Thoracic aorta (tissue), 2 donors: ENCODE measurements at regions not wholly inside any gene's neighbourhood (a gene's known extent, or its start where the extent isn't known, plus 50 kb on each side); places are given as distances from the start of the nearest gene placed in this dataset.

ENCODE experiments used
- ATAC-seq: fragments of 150-250 bp; one replicate; pipeline ENCODE4 v1.8.0; 2017; ENCODE audit warnings: low read depth; ENCODE audit not compliant: insufficient number of reproducible peaks, low FRiP score
- DNase-seq: peaks from one replicate; pipeline ENCODE4 v3.0.0-alpha.2; 2020; ENCODE audit warnings: low spot score
- H3K27ac ChIP-seq, 2 donors: fragments of 200-600 bp; sonication (generic); 1 replicate in 1 of 2; 2 replicates in 1 of 2; pipeline ENCODE4 v1.5.1; 2016; ENCODE audit warnings: mild to moderate bottlenecking in 2 of 2, moderate library complexity in 2 of 2
- H3K27me3 ChIP-seq: fragments of 200-600 bp; sonication (generic); replicated peaks from 2 replicates; pipeline ENCODE4 v1.6.0; 2016; ENCODE audit warnings: mild to moderate bottlenecking; ENCODE audit not compliant: insufficient read depth
- H3K36me3 ChIP-seq: fragments of 200-600 bp; sonication (generic); one replicate; pipeline ENCODE4 v1.5.1; 2016
- H3K4me1 ChIP-seq, 2 donors: fragments of 200-600 bp; sonication (generic); 1 replicate in 1 of 2; 2 replicates in 1 of 2; pipeline versions ENCODE4 v1.5.1 to v1.6.0; 2016; ENCODE audit warnings: low read depth in 2 of 2, mild to moderate bottlenecking in 1 of 2; ENCODE audit not compliant: control insufficient read depth in 1 of 2
- H3K4me3 ChIP-seq: fragments of 200-600 bp; sonication (generic); 2 replicates; pipeline ENCODE4 v1.5.1; 2016; ENCODE audit warnings: mild to moderate bottlenecking
- H3K9me3 ChIP-seq: fragments of 200-600 bp; sonication (generic); 2 replicates; pipeline ENCODE4 v1.5.1; 2016
- TF ChIP-seq, protein P1 (sequence below): fragments of 200-600 bp; sonication (generic); IDR thresholded peaks from one replicate; pipeline ENCODE4 v1.5.1; 2019; ENCODE audit warnings: antibody characterized with exemption

DNA sequence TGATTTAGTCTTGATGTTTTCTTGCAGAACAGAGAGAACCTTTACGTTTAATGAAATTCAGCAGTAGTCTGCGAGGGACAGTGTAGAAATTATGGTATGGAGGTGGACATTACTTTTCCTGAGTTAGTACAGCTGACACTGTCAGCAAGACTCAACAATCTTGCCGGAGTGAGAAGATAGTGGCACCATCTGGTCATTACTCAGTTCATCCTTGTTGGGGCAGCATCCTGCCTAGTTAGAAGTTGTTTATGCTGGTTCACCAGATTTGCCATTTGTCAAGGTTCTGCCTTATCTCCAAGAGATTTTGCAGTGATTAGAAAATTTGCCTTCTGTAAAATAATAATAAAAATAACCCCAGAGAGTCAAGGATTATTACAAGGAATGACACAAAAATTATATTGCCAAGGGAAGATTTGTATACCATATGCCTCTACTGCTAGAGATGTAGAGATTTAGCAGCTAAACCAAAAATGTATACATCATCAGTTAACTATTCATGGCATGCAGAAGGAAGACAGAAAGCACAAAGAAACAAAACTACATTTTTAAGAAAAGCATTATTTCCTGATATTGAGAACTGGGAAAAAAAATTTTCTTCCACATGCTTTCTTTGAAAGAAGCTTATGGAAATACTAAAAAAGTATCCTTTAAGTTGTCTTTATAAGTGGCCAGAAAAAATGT, 1967.4 kb downstream of the NCAM2 start:
- ATAC-seq: no peak
- H3K4me1 ChIP-seq: no peaks in the 10 kb centered on the region
- no peaks in the 10 kb centered on the region for H3K27me3 ChIP-seq
- TF ChIP-seq, protein P1, sequence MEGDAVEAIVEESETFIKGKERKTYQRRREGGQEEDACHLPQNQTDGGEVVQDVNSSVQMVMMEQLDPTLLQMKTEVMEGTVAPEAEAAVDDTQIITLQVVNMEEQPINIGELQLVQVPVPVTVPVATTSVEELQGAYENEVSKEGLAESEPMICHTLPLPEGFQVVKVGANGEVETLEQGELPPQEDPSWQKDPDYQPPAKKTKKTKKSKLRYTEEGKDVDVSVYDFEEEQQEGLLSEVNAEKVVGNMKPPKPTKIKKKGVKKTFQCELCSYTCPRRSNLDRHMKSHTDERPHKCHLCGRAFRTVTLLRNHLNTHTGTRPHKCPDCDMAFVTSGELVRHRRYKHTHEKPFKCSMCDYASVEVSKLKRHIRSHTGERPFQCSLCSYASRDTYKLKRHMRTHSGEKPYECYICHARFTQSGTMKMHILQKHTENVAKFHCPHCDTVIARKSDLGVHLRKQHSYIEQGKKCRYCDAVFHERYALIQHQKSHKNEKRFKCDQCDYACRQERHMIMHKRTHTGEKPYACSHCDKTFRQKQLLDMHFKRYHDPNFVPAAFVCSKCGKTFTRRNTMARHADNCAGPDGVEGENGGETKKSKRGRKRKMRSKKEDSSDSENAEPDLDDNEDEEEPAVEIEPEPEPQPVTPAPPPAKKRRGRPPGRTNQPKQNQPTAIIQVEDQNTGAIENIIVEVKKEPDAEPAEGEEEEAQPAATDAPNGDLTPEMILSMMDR: no peak
- no peaks in the 10 kb centered on the region for H3K36me3 ChIP-seq
- no peak for DNase-seq
- H3K9me3 ChIP-seq: no peaks in the 10 kb centered on the region
- no peak overlapping the region for H3K4me3 ChIP-seq
- no peak overlapping the region for H3K27ac ChIP-seq

DNA sequence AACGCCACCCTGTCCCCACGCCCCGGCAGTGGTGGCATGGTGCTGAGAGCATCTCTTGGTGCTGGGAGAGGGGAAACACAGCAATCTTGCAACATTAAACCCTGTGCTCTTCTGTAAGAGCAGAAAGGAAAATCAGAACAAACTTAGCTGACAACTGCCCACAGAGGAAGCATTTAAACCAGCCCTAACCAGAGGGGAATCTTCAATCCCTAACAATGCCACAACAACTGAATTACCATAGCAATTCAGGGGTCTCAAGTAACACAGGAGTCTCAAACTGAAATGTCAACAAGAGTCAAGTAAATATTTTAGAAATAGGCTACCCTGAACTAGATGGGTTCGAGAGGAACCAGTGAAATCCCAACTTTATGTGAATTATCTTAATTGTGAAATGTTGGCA, 1983.6 kb downstream of the NCAM2 start:
- H3K9me3 ChIP-seq: no peaks in the 10 kb centered on the region
- no peaks in the 10 kb centered on the region for H3K36me3 ChIP-seq
- TF ChIP-seq, protein P1: no peak
- no peaks in the 10 kb centered on the region for H3K27me3 ChIP-seq
- no peak for ATAC-seq
- DNase-seq: no peak
- H3K4me3 ChIP-seq: no peak overlapping the region
- no peak overlapping the region for H3K27ac ChIP-seq
- H3K4me1 ChIP-seq: no peaks in the 10 kb centered on the region

DNA sequence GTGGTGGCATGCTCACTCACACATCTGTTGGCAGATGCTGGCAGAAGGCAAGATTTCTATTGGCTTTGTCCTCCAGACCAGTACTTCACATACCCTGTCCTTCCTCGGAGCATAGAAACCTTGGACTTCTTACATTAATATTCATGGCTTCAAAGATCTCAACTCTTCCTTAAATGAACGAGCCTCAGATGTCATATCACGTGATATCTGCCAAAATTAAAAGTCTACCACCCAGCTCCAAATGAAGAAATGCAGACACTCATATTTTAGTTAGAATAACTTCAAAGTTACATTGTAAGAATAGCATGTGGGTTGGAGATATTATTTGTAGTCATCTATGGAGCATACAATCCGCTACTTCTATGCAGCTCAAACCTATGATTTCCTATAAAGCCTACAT, 1994.9 kb downstream of the NCAM2 start:
- Histone ChIP-seq H3K27ac (no peak overlapping the region), H3K27me3 (no peaks in the 10 kb centered on the region), H3K36me3 (no peaks in the 10 kb centered on the region), H3K4me1 (no peaks in the 10 kb centered on the region), H3K9me3 (no peaks in the 10 kb centered on the region), H3K4me3 (no peak overlapping the region)
- TF ChIP-seq, protein P1: no peak
- no peak for ATAC-seq
- no peak for DNase-seq

DNA sequence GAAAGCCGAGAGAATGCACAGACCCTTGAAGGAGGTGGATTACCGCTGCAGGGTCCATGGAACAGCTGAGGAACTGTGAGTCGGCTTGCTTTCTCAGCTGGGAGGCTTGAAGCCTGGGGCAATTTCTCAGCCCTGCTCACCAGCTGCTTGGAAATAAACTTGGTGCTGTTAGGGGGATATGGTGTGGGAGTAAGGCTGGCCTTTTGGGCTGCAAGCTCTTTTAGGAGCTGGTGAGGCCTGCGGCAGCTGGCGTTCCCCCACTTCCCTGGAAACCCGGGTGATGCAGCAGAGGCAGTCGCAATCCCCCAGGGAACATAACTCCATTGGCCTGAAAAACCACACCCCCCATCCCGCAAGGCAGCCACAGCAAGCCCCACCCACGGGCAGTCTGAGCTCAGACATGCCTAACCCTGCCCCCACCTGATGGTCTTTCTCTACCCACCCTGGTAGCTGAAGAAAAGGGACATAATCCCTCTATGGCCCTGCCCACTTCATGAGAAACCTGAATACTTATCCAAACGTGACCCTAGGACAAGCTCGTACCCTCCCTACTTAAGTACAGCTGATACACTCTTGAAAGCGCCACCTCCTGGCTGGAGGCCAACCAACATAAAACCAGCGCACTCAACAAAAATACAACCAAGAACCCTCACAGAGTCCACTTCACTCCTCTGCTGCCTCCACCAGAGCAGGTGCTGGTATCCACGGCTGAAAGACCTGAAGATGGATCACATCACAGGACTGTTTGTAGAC, 1995.8 kb downstream of the NCAM2 start:
- Histone ChIP-seq H3K4me3 (no peak overlapping the region), H3K27ac (no peak overlapping the region), H3K4me1 (no peaks in the 10 kb centered on the region), H3K36me3 (no peaks in the 10 kb centered on the region), H3K27me3 (no peaks in the 10 kb centered on the region), H3K9me3 (no peaks in the 10 kb centered on the region)
- DNase-seq: no peak
- TF ChIP-seq, protein P1: no peak
- no peak for ATAC-seq

DNA sequence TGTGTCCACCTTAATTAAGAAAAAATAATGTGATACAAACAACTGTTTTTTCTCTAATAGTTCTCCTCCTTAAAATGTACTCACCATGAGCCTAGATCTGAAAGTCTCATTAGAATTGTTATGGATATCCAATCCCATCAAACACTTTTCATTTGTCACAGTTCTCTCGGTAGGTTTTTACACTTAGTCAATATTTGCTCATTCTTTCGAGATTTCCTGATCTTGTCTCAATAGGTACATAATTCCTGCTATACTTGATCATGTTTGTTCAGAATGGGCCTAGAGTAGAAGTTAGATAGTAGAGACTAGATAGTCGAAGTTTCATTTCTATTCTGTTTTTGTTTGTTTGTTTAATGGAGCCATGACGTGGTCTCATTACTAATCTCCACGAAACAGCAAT, 2005.7 kb downstream of the NCAM2 start:
- TF ChIP-seq, protein P1: no peak
- Histone ChIP-seq H3K4me1 (no peaks in the 10 kb centered on the region), H3K4me3 (no peak overlapping the region), H3K27ac (no peak overlapping the region), H3K36me3 (no peaks in the 10 kb centered on the region), H3K27me3 (no peaks in the 10 kb centered on the region), H3K9me3 (no peaks in the 10 kb centered on the region)
- ATAC-seq: no peak
- DNase-seq: no peak
